ENCODE measurements at regions not wholly inside any gene's neighbourhood (a gene's known extent, or its start where the extent isn't known, plus 50 kb on each side); places are given as distances from the start of the nearest gene placed in this dataset.

- DNase-seq, result no peak
Measured at GRCh38 chr21:41086569-41086968, 81.4 kb upstream of the BACE2 start.

- DNase-seq, result no peak
Measured at GRCh38 chr21:41090981-41091380, 77.0 kb upstream of the BACE2 start.

GRCh38 chr21:41091616-41092015 is 76.3 kb upstream of the BACE2 start:
- DNase-seq, result no peak

- DNase-seq, result no peak
Measured at GRCh38 chr21:41092312-41092711, 75.6 kb upstream of the BACE2 start.

GRCh38 chr21:41095983-41096382 is 72.0 kb upstream of the BACE2 start:
- no peak for DNase-seq

- DNase-seq, result no peak
Measured at GRCh38 chr21:41098076-41098475, 69.9 kb upstream of the BACE2 start.

- DNase-seq, result no peak
Measured at GRCh38 chr21:41098481-41099042, 69.4 kb upstream of the BACE2 start.

- DNase-seq, result no peak
Measured at GRCh38 chr21:41100826-41101550, 67.0 kb upstream of the BACE2 start.

GRCh38 chr21:41102281-41102680 is 65.7 kb upstream of the BACE2 start:
- DNase-seq, result no peak

- no peak for DNase-seq
Measured at GRCh38 chr21:41107602-41108001, 60.4 kb upstream of the BACE2 start.

GRCh38 chr21:41108668-41109585 is 59.0 kb upstream of the BACE2 start:
- DNase-seq, result no peak

- no peak for DNase-seq
Measured at GRCh38 chr21:41110161-41110560, 57.8 kb upstream of the BACE2 start.

GRCh38 chr21:41110664-41111063 is 57.3 kb upstream of the BACE2 start:
- no peak for DNase-seq

- DNase-seq, result no peak
Measured at GRCh38 chr21:41111681-41112080, 56.3 kb upstream of the BACE2 start.

- DNase-seq, result no peak
Measured at GRCh38 chr21:41112740-41113692, 54.9 kb upstream of the BACE2 start.

- DNase-seq, result no peak
Measured at GRCh38 chr21:41115851-41116250, 52.1 kb upstream of the BACE2 start.

All from NK-92 treated with Interleukin-12 subunit alpha and Interleukin-12 subunit beta, amount 100 ng/mL, for 24 hours (cell line).